Endothelial cell of umbilical vein (primary cell): ENCODE measurements at regions not wholly inside any gene's neighbourhood (a gene's known extent, or its start where the extent isn't known, plus 50 kb on each side); places are given as distances from the start of the nearest gene placed in this dataset.

Experiments
- CTCF ChIP-seq, 2 donors: IDR thresholded peaks; 1 replicate in 1 of 2; 2 replicates in 1 of 2; pipeline ENCODE4 v1.5.1; 2011; ENCODE audit warnings: low read length in 2 of 2, mild to moderate bottlenecking in 2 of 2, moderate library complexity in 2 of 2, control low read depth in 1 of 2, inconsistent platforms in 1 of 2, low read depth in 1 of 2; ENCODE audit not compliant: insufficient read depth in 1 of 2; ENCODE audit errors: extremely low read depth in 1 of 2
- EZH2 ChIP-seq: IDR thresholded peaks from 2 replicates; pipeline ENCODE4 v1.6.1; 2012; ENCODE audit warnings: borderline replicate concordance, low read depth, mild to moderate bottlenecking, moderate library complexity, low read length, inconsistent platforms; ENCODE audit not compliant: severe bottlenecking
- FOS ChIP-seq: IDR thresholded peaks from 2 replicates; pipeline ENCODE4 v1.6.1; 2011; ENCODE audit warnings: mild to moderate bottlenecking, low read length, moderate library complexity, borderline replicate concordance; ENCODE audit not compliant: insufficient read depth
- GATA2 ChIP-seq: IDR thresholded peaks from 2 replicates; pipeline ENCODE4 v1.7.0; 2011; ENCODE audit warnings: low read depth, mild to moderate bottlenecking, moderate library complexity, mixed read lengths, low read length; ENCODE audit not compliant: insufficient read length, insufficient read depth
- MAX ChIP-seq: IDR thresholded peaks from 2 replicates; pipeline ENCODE4 v1.6.1; 2011; ENCODE audit not compliant: insufficient read depth, insufficient read length
- POLR2A ChIP-seq: IDR thresholded peaks from 2 replicates; pipeline ENCODE4 v1.6.1; 2012; ENCODE audit warnings: low read depth, mild to moderate bottlenecking, control low read depth, low read length
- POLR2AphosphoS5 ChIP-seq: IDR thresholded peaks from 2 replicates; pipeline ENCODE4 v1.6.1; 2012; ENCODE audit warnings: low read depth, mild to moderate bottlenecking, control low read depth, low read length, moderate library complexity; ENCODE audit not compliant: insufficient read depth

- TF ChIP-seq CTCF (IDR thresholded peaks at IDR 0.05; ENCODE audit: extremely low read depth in 1 of 2, insufficient read depth in 1 of 2, low read depth in 1 of 2, low read length in 2 of 2) = no peak
- no peak for TF ChIP-seq EZH2
- no peak for TF ChIP-seq POLR2A
- no peak for TF ChIP-seq FOS
- TF ChIP-seq GATA2 = no peak
- TF ChIP-seq POLR2AphosphoS5 = no peak
- no peak for TF ChIP-seq MAX
These were observed 102.6 kb upstream of the GLI2 start for GRCh38 chr2:120632796-120633646.
